Stimulated activated CD4-positive, alpha-beta T cell treated with anti-CD3 and anti-CD28 coated beads, TNF-alpha, amount 100 ng/mL, for 4 hours (primary cell): ENCODE measurements at regions not wholly inside any gene's neighbourhood (a gene's known extent, or its start where the extent isn't known, plus 50 kb on each side); places are given as distances from the start of the nearest gene placed in this dataset.
"Not testable (repeated sequence)": the region's sequence is repeated elsewhere in the genome, so short reads cannot be mapped to it uniquely, and the experiment has no call there.

Experiments used
- DNase-seq, 3 experiments: peaks; one replicate each; pipeline ENCODE4 v3.0.0-alpha.2; 2020; ENCODE audit warnings: low read depth in 3 of 3

DNA sequence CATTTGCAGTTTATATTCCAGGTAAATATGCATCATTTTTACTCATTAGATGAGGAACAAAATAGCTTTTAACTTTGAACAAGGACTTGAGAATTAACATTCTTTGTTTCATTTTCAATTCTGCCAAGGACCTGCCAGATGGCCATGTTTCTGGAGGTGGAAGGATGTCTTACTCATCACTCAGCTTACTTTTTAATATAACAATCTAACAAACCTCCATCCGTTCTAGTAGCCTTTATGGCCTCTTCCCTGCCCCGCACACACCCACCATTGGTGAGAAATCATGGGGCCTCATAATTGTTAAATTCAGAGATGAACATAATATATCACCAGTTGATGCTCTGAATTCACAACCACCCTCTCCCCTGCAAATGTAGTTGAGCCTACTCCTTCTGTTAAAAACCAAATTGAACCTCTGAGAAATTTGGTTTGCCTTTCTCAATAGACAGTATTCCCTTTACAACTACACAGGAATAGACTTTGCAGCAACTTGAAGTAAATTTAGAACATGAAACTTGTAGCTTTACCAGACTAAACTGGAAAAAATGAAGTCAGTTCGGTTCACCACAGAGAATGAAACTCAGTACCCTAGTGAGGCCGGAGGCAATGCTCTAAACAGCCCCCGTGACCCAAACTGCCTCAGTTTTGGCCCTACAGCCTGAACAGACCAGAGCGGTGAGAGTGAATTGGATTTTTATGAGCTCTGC lies 50.1 kb upstream of the ACSL4 start:
- DNase-seq, result no peak

DNA sequence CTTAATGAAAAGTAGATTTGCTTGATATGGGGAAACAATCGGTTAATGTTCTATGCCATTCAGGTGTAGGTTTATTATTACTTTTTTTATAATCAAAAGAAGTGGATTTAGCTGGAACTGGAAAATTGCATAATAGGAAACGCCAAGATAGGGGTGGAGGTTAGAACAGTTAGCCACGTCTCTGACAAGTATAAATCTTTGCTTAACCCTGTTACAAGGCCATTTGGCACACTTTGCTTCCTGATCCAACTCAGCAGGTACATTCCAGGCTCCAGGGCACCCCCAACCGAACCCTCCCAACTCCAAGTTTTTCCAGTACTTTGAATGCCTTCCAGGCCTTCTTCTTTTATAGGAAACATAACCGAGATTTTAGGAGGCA lies 50.6 kb upstream of the ACSL4 start:
- DNase-seq, result no peak

DNA sequence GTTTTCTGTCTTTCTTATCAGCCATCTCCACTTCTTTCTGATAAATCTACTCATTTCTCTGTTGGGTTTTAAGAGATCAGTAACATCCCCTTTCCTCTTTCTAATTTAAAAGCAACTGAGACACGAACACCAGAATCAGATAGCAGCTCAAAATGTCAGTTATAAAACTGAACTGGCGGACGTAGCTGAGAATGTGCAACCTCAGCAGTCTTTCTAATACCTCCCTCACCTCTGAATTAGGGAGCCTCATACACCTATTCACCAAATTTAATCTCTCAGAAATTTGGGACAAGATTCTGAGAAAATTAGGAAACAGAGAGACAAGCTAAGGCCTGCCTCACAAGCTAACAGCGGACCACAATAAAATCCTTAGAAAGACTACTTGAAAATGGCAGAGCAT lies 52.0 kb upstream of the ACSL4 start:
- DNase-seq, result no peak

DNA sequence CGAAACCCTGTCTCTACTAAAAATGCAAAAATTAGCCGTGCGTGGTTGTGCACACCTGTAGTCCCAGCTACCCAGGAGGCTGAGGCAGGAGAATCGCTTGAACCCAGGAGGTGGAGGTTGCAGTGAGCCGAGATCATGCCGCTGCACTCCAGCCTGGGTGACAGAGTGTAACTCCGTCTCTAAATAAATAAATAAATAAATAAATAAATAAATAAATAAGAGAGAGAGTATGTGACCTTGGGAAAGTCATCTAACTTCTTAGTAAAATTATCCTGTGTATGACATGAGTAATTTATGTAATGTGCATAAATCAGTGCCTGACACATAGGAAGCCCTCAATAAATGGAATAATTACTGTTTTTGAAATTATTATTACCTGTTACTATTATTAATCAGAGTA lies 57.5 kb upstream of the ACSL4 start:
- DNase-seq, result not testable (repeated sequence)

DNA sequence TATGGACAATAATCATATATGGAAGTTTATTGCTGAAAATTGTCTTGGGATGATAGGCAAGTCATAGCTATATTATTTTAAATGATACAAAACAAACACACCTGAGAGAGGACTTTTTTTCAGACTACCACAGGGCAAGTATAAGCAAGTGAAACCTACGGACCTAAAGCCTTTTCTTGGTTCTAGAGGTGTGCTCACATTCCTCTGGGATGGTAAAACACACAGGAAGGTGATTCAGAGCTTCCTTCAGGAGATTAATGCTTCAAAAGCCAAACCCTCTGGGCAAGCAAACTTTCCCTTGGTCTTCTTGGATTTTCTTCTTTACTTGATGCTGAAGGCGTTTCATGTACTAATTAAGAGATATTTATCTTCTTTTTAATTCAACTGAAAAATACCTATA lies 60.1 kb upstream of the ACSL4 start:
- no peak for DNase-seq

DNA sequence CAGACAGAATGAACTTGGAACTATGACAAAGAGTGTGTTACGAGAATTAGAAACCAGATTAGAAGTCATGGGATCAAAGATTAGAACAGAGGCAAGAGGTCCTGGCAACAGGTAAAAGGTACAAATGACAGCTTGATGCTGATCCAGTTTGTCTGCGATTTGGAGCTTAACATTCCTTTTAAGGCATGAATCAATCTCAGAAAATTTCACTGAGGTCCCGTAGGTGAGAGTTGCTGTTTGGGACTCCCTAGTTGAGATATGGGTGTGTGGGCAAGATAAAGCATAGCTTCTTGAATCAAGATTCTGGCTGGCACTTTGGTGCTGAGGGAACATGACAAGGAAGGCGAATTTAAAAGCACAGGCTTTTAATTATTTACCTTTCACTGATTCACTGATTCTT lies 62.6 kb upstream of the ACSL4 start:
- DNase-seq, result no peak

DNA sequence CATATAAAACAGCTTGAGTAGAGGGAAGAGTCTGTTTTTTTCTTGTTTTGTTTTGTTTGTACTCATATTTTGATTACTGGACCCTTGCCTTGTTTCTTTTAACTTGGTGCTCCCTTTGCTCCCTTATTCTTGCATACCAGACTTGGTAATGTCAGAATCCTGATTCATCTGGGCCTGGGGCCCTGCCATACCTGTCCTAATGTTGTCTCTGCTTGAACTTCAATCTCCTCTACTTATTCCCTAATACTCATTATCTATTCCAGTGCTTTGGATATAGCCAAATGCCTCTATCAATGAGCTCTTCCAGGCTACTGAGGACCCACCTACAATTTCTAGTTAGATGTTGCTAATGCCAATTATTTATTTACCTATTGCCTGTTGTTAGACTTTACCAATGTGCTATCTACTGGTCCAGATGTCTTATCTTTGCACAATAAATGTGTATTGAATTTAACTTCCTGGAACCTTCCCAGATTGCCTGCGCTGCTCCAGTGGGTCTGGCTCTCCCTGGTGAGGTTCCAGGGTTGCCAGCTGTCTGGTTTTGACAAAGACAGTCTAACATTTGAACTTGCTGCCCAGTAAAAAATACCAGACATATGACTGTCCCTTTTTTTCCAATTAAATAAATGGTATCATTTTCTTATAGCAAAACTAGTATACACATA lies 64.4 kb upstream of the ACSL4 start:
- DNase-seq, result no peak

DNA sequence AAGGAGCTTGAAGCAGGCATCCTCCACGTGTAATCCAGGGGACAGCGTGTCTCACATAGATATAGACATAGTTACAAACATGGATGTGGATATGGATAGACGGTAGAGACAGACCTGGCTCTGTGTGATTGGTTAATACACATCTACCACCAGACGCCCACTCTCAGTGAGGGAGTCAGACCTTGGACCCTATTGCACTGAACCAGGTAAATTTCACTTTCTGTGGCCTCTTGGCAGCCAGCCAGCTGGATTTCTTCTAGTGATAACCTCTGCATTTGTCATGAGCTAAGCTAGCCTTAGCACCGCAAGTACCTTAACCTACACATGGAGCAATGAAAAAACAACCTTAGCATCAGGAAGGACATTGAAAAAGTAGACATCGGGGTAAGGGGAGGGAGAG lies 79.2 kb upstream of the ACSL4 start:
- no peak for DNase-seq

DNA sequence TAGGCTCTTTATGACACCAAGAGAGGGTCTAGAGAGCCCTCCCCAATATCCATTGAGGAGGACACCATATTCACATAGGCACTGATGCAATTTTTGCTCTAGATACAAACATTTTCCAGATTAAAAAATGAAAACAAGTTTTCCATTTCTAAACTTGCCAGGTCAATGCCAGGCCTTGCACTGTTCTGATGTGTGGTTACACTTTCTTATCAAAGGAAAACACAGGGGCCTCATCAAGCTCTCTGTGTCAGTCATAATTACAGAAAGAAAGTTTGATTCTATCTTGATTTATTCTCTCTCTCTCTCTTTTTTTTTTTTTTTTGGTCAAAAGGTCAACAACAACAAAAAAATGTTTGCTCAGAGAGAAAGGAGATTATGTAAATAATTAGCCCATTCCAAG lies 80.2 kb upstream of the ACSL4 start:
- DNase-seq, result no peak

DNA sequence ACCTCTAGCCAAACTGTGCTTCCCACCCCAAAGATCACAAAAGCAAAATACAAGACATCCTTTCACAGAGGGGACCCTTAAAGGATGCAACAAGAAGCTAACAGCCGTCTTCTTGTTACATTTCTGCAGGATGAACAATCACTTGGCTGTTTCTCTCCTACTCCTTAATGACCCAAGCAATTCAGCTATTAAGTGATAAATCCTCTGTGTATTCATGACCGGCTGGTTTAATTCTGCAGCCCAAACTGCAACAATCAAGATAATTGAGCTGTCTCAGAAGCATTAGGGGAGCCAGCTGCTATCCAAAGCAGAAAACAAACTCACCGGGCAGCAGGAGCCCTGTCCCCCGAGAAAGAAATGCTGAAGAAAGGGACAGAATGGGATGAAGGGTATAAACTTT lies 85.9 kb upstream of the ACSL4 start:
- no peak for DNase-seq

DNA sequence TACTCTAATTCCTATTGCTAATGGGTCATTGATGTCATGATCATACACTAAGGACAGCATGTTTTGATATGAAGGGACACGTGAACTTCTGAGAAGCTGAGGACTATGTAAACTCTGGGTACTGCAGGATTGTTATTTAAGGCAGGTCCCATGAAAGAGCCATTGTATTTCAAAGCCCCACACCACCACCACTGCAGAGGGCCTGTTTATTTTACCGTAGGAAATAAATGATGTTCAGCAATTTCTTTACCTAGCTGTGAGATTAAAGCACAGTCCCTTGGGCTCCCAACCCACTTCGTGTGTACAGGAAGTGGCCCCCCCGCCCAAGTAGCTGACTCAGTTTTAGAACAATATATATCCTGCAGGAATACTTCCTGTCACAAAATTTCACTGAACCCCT lies 89.8 kb upstream of the ACSL4 start:
- DNase-seq, result no peak

DNA sequence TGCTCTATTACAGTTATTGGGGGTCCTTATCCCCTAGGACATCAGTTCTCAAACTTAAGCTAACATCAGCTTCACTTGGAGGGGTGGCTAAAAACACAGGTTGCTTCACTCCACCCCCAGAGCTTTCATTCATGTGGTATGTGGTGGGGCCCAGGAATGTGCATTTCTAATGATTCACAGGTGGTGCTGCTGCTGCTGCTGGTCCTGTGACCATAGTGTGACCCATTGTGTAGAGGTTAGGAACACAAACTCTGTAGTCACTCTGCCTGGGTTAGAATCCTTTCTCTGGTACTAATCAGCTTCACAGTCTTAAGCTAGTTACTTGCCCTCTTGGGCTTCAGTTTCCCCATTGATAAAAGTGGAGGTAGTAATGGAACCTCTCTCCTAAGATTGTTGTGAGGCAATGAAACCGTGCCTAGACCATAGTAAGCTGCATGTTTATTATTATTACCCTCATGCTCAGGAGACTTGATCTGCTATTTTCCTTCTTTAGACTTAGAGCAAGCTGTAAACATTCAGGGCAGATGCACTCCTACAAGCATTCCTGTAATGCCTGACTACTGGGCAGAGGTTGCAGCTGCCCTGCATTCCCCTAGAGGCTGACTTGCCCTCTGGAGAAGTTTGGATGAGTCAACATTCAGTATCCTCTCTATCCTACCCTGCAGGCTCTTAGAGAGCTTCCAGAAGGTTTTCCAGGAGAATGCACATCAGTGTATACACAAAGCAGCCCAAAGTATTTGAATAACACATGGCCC lies 94.1 kb upstream of the ACSL4 start:
- DNase-seq, result no peak

DNA sequence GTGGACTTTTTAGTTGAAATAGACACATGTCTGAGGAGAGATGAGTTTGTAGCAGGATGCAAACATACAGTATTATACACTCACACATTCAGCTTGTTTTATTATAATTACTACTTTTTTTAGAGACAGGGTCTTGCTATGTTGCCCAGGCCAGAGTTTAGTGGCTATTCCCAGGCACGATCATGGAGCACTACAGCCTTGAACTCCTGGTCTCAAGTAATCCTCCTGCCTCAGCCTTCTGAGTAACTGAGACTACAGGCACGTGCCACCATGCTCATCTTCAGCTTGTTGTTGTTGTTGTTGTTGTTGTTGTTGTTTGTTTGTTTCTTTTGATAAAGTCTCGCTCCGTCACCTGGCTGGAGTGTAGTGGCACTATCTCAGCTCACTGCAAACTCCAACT lies 94.7 kb upstream of the ACSL4 start:
- no peak for DNase-seq

DNA sequence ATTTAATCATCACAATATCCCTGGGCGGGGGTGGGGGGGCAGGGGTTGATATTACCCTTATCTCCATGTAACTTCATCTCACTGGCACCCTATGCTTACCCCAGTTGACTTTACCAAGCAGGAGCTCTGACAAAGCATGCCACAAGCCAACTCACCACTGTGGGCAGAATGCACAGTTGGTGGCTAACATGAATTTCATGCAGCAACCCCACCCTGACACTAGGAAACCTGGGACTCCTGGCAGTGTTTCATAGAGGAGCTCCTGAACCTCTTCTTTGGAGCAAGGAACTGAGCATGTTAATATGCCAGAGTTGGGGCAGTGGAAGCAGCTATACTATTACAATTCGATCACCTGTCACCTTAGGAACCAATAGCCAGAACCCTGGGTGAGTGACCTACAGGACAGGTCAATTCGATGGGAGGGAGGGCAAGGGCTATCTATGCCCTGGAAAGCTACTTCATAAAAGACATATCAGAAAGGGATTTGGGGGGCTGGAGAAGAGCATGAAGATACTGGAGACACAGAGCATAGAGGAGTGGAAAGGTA lies 97.2 kb upstream of the ACSL4 start:
- DNase-seq, result no peak

DNA sequence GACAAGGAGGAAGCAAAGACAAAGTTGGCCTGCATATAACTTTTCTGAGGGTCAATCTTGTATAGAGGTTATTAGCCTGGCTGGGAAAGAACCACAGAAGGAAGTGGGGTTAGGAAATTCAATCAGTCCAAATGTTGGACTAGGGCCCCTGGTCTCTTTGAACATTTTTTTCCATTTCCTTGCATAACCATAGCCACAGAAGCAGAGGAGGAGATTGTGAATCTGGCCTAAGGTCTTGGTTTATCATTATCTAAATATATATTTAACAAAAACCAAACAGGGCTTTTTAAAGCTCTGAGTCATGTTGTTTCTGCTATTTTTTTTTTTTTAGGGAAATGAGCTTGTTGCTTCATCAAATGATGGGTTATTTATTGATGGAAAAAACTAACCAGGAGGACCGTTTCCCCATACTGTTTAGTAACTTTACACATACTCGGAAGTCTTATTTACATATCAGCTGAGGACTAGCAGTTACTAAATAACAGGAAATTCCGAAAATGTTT lies 97.7 kb upstream of the ACSL4 start:
- DNase-seq, result no peak

DNA sequence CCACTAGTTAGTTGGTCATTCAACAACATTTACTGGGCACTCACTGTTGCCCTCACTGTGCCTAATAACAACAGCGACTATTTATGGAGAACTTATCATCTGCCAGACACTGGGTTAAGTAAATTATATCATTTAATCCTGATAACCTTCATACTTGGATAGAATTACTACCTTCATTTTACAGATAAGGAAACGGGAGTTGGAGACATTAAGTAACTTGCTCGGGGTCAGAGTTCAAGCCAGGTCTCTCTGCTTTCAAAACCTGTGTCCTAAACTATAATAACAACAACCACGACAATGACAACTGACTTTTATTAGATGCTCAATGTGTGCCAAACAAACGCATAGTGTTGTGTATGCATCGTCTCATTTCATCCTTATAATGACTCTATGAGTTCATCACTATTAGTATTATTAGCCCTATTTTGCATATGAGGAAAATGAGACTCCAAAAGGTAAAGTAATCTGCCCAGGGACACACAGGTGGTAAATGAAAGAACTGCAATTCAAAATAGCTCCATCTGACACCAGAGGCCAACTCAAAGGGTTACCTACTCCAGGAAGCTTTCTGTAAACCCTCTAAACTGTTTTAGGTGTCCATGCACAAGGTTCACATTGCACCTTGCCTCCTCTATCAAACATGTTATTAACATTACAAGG lies 98.4 kb upstream of the ACSL4 start:
- no peak for DNase-seq

DNA sequence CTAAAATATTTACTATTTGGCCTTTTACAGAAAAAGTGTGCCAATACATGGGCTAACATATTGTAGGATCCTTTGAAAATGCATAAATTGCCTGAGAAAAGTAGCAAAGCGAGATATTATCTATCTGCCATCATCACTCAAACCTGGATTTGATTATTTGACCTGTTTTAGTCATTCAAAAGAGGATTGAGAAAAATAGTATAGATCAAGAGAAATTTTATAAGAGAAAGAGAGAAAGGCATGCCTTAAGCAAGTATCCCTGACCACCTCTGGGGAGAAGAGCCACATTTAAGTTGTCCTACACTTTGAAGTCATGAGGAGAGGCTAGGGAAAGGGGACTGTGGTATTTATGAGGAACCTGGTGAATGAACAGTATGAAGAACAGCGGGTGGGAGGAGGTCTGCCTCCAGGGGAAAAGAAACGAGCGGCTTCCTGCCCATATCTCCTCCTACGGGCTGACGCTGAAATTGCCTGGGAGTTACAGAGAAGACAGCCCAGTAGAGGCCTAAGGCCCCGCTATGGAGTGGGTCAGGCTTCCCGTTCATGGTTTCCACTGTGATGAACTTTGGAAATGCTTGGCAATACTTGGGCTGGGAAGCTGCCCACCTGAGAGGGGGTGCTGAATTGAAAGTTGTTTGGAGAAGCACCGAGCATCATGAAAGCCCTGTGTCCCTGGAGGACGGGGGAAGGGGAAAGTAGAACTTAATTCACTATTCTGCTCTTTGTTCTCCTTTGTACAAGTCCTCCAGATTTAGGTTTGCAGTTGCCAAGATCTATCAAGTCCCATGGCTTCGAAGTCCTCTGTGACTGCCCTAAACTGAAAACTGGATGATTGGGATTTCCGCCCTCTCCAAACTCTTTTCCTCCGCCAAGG lies 106.9 kb upstream of the ACSL4 start:
- DNase-seq, result no peak

DNA sequence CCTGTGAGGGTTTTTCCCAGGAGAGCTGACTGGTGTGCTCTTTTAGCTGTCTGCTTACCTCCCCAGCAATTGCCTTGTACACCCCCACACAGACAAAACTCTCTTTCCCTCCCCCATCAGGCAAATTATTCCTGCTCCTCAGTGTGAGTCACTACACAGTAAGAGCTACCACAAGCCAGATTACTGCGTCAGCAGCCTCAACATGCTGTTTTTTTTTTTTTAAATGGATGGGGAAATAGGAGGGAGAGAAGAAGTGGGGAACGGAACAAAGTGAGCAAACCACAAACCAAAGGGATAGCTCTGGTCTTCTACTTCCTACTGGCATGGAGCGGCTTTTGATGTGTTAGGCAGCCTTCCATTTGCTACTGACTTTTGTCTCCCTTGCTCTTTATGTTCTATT lies 107.5 kb upstream of the ACSL4 start:
- no peak for DNase-seq

DNA sequence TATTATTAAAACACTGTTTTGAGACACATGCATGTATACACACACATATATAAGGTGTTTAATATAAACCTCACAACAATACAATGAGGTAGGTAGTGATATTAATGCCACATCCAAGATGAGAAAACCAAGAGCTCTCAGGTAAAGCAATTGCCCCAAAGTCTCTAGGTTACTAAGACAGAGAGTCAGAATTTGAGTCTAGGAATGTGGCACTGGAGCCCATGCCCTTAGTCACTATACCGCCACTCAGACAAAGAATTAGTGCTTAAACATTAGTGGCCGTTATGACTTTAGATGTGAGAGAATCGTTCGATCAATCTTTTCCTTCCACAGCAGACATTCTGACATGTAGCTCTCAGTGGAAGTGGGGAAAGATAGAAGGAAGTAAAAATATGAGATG lies 108.2 kb upstream of the ACSL4 start:
- DNase-seq, result no peak

DNA sequence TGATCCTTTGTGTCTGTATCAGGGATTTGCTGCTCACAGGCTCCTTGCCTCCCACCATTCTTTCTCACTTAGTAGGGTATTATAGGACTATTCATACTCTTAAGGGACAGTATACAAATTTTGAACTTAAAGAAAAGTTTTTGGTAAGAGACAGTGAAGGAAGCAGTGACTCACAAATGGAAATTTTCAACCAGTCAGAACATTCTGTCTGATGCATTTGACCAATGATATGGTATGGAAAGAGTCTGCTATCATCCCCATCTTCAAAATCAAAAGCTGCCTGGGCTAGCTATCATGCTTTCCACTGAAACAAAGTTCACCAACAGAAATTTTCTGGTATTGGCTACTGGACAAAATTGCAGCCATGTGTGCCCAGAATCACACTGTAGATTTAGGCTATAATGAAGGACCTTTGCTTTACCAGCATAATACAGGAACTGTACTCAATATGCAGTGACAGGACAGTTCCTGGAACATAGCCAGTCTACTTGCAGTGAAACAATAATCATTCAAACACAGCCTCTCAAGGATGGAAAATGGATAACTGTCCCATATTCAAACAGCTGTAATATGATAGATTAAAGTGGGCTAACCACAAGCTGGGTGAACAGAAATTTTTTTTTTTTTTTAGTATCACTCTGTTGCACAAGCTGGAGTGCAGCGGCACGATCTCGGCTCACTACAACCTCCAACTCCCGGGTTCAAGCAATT lies 109.0 kb upstream of the ACSL4 start:
- no peak for DNase-seq

DNA sequence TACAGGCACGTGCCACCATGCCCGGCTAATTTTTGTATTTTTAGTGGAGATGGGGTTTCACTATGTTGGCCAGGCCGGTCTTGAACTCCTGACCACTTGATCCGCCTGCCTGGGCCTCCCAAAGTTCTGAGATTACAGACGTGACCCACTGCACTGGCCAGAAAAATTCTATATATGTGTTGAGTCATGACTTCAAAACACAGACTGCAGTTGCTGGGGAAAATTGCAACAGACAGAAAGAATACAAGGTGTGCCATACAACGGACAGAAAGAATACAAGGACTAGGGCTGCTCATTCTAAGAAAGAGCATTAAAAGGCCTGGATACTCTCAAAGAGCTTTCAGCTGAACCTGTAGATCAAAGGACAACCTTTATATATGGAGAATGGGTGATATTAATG lies 109.6 kb upstream of the ACSL4 start:
- no peak for DNase-seq
